Chondrocyte (in vitro differentiated cells): ENCODE measurements at regions not wholly inside any gene's neighbourhood (a gene's known extent, or its start where the extent isn't known, plus 50 kb on each side); places are given as distances from the start of the nearest gene placed in this dataset.

Experiments used
- DNase-seq: peaks from one replicate; pipeline ENCODE4 v3.0.0; 2021; ENCODE audit warnings: mixed read lengths, low spot score
- H3K27ac Mint-ChIP-seq: one replicate; pipeline ENCODE4 v1.8.0; 2021; ENCODE audit warnings: mild to moderate bottlenecking, moderate library complexity, mixed read lengths; ENCODE audit not compliant: unreplicated experiment
- H3K27me3 Mint-ChIP-seq: 2 replicates; pipeline ENCODE4 v1.8.0; 2021; ENCODE audit warnings: low read depth, mixed read lengths
- H3K36me3 Mint-ChIP-seq: 2 replicates; pipeline ENCODE4 v1.8.0; 2021; ENCODE audit warnings: low read depth, mixed read lengths
- H3K4me1 Mint-ChIP-seq: 2 replicates; pipeline ENCODE4 v1.8.0; 2021; ENCODE audit warnings: low read depth, mild to moderate bottlenecking, mixed read lengths
- H3K4me3 Mint-ChIP-seq: one replicate; pipeline ENCODE4 v1.8.0; 2021; ENCODE audit warnings: mild to moderate bottlenecking, moderate library complexity, mixed read lengths; ENCODE audit not compliant: unreplicated experiment
- H3K9me3 Mint-ChIP-seq: 2 replicates; pipeline ENCODE4 v1.8.0; 2021; ENCODE audit warnings: low read depth, mixed read lengths
- TF ChIP-seq, protein P1 (sequence below): fragments of 200-600 bp; sonication (generic); IDR thresholded peaks from 2 replicates; pipeline ENCODE4 v1.5.0; 2021; ENCODE audit warnings: antibody characterized with exemption, mild to moderate bottlenecking, moderate library complexity

GRCh38 chr5:60368100-60368499, 331.9 kb downstream of the DEPDC1B start:
- no peaks in the 10 kb centered on the region for H3K27me3 Mint-ChIP-seq
- H3K4me1 Mint-ChIP-seq: peaks cover 30% of the 10 kb centered on the region
- no peak for DNase-seq
- no peak overlapping the region for H3K4me3 Mint-ChIP-seq
- H3K27ac Mint-ChIP-seq: no peak overlapping the region
- H3K36me3 Mint-ChIP-seq: no peaks in the 10 kb centered on the region
- no peaks in the 10 kb centered on the region for H3K9me3 Mint-ChIP-seq
- TF ChIP-seq, protein P1, sequence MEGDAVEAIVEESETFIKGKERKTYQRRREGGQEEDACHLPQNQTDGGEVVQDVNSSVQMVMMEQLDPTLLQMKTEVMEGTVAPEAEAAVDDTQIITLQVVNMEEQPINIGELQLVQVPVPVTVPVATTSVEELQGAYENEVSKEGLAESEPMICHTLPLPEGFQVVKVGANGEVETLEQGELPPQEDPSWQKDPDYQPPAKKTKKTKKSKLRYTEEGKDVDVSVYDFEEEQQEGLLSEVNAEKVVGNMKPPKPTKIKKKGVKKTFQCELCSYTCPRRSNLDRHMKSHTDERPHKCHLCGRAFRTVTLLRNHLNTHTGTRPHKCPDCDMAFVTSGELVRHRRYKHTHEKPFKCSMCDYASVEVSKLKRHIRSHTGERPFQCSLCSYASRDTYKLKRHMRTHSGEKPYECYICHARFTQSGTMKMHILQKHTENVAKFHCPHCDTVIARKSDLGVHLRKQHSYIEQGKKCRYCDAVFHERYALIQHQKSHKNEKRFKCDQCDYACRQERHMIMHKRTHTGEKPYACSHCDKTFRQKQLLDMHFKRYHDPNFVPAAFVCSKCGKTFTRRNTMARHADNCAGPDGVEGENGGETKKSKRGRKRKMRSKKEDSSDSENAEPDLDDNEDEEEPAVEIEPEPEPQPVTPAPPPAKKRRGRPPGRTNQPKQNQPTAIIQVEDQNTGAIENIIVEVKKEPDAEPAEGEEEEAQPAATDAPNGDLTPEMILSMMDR: no peak

DNA sequence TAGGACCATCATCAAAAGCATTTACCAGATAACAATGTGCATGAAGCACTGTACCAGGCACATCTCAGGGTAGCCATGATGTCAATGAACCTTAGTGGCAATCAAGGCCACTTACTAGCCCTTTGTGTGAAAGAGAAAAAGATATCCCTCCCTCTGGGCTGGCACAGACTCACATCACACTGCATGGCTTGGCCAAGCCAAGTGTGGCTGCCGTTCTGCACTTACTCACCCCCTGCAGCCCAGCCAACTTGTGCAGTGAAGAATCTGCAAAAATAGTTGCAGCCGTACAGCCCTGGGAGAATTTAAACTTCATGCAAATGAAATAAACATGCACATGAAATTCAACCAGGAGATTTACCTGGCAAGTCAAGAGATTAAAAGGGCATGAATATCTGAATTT, 333.5 kb downstream of the DEPDC1B start:
- no peak for DNase-seq
- Mint-ChIP-seq H3K9me3 (no peaks in the 10 kb centered on the region), H3K4me1 (peaks cover 38% of the 10 kb centered on the region), H3K27ac (no peak overlapping the region), H3K27me3 (no peaks in the 10 kb centered on the region), H3K4me3 (no peak overlapping the region), H3K36me3 (no peaks in the 10 kb centered on the region)
- TF ChIP-seq, protein P1: no peak

DNA sequence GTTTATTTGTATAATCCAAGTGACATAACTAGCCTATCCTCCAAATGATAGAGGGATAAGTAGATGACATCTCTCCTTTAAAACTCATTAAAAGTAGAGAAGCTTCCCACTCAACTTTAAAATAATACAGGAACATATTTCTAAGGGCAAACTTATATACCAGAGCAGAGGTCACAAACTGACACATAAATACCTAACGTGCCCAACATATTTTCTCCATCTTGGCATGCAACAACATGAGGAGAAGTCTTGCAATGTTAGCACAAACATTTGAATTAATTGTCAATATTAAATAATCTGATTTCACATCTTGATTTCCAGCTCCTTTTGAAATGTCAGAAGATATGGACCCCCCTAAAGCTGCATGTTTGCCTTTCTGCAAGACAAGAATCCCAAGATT, 335.0 kb downstream of the DEPDC1B start:
- TF ChIP-seq, protein P1: no peak
- Mint-ChIP-seq H3K27ac (no peak overlapping the region), H3K4me1 (peaks cover 40% of the 10 kb centered on the region), H3K27me3 (no peaks in the 10 kb centered on the region), H3K36me3 (no peaks in the 10 kb centered on the region), H3K4me3 (no peak overlapping the region), H3K9me3 (no peaks in the 10 kb centered on the region)
- DNase-seq: no peak

GRCh38 chr5:60362158-60362557, 337.8 kb downstream of the DEPDC1B start:
- Mint-ChIP-seq H3K27me3 (no peaks in the 10 kb centered on the region), H3K4me1 (peaks cover 43% of the 10 kb centered on the region), H3K27ac (no peak overlapping the region), H3K4me3 (no peak overlapping the region), H3K9me3 (no peaks in the 10 kb centered on the region), H3K36me3 (no peaks in the 10 kb centered on the region)
- DNase-seq: no peak
- TF ChIP-seq, protein P1: no peak

- no peak overlapping the region for H3K27ac Mint-ChIP-seq
These were observed 339.6 kb downstream of the DEPDC1B start for GRCh38 chr5:60360355-60360754.

More at GRCh38 chr5:60360355-60360754, 339.6 kb downstream of the DEPDC1B start:
- H3K4me1 Mint-ChIP-seq: peaks cover 48% of the 10 kb centered on the region
- H3K9me3 Mint-ChIP-seq: no peaks in the 10 kb centered on the region
- no peaks in the 10 kb centered on the region for H3K27me3 Mint-ChIP-seq
- H3K4me3 Mint-ChIP-seq: no peak overlapping the region
- no peaks in the 10 kb centered on the region for H3K36me3 Mint-ChIP-seq
- TF ChIP-seq, protein P1: no peak
- no peak for DNase-seq
